Prostate gland (tissue), 2 donors: ENCODE measurements at regions not wholly inside any gene's neighbourhood (a gene's known extent, or its start where the extent isn't known, plus 50 kb on each side); places are given as distances from the start of the nearest gene placed in this dataset.

Experiments
- DNase-seq: peaks from one replicate; pipeline ENCODE4 v3.0.0-alpha.2; 2019; ENCODE audit warnings: low spot score
- H3K27ac ChIP-seq, 2 donors: fragments of 200-600 bp; sonication (generic); 2 replicates each; pipeline ENCODE4 v1.5.1; 2017 to 2019
- H3K27me3 ChIP-seq: fragments of 200-600 bp; sonication (generic); replicated peaks from 2 replicates; pipeline ENCODE4 v1.5.1; 2019; ENCODE audit not compliant: insufficient read depth
- H3K36me3 ChIP-seq, 2 donors: fragments of 200-600 bp; sonication (generic); 1 replicate in 1 of 2; 2 replicates in 1 of 2; pipeline versions ENCODE4 v1.5.1 to v1.8.1; 2017 to 2019
- H3K4me1 ChIP-seq: fragments of 200-600 bp; sonication (generic); replicated peaks from 2 replicates; pipeline ENCODE4 v1.5.1; 2019
- H3K4me3 ChIP-seq, 2 donors: fragments of 200-600 bp; sonication (generic); 2 replicates each; pipeline ENCODE4 v1.5.1; 2017 to 2019
- H3K9me3 ChIP-seq: fragments of 200-600 bp; sonication (generic); 2 replicates; pipeline ENCODE4 v1.5.1; 2017
- CTCF ChIP-seq, 4 experiments: fragments of 200-600 bp in 2 of 4; fragments of 450-650 bp in 2 of 4; sonication (generic) in 2 of 4; IDR thresholded peaks; 1 replicate in 3 of 4; 2 replicates in 1 of 4; pipeline ENCODE4 v1.5.1; 2016 to 2019; ENCODE audit warnings: antibody characterized with exemption in 4 of 4, mild to moderate bottlenecking in 2 of 4, moderate library complexity in 2 of 4
- POLR2A ChIP-seq: fragments of 450-650 bp; IDR thresholded peaks from one replicate; pipeline ENCODE4 v1.6.1; 2016; ENCODE audit warnings: antibody characterized with exemption, mild to moderate bottlenecking
- POLR2AphosphoS5 ChIP-seq: sonication (generic); formaldehyde crosslinking; IDR thresholded peaks from one replicate; pipeline ENCODE4 v1.6.1; 2017; ENCODE audit warnings: antibody characterized with exemption
- WGBS: methylation state at CpG from one replicate; pipeline ENCODE4 v1.1.5; 2018; 5-methylcytosine and 5-hydroxymethylcytosine counted together
- intact Hi-C: fragments of 100-400 bp; cut with DNase I; formaldehyde crosslinking; loops from one replicate; pipeline ENCODE4 v1.14.2; 2022

- Histone ChIP-seq H3K36me3 (no peaks in the 10 kb centered on the region), H3K27ac (no peak overlapping the region), H3K4me1 (no peaks in the 10 kb centered on the region), H3K4me3 (no peak overlapping the region), H3K27me3 (no peaks in the 10 kb centered on the region), H3K9me3 (no peaks in the 10 kb centered on the region)
- no peak for TF ChIP-seq POLR2AphosphoS5
- no peak for TF ChIP-seq CTCF (IDR thresholded peaks at IDR 0.05)
- TF ChIP-seq POLR2A, result no peak
- intact Hi-C loops, result no loop called here
- 74% methylated on average over 4 of the region's 4 CpGs for WGBS
- no peak for DNase-seq
Measured at GRCh38 chr9:95643619-95644018, 126.8 kb upstream of the PTCH1 start.

- H3K4me3 ChIP-seq, result no peak overlapping the region
- no peaks in the 10 kb centered on the region for H3K36me3 ChIP-seq
- no peaks in the 10 kb centered on the region for H3K27me3 ChIP-seq
- H3K27ac ChIP-seq, result no peak overlapping the region
- no peaks in the 10 kb centered on the region for H3K9me3 ChIP-seq
- intact Hi-C loops, result no loop called here
- no peaks in the 10 kb centered on the region for H3K4me1 ChIP-seq
- TF ChIP-seq CTCF (IDR thresholded peaks at IDR 0.05), result no peak
- no peak for TF ChIP-seq POLR2AphosphoS5
- no peak for TF ChIP-seq POLR2A
- no peak for DNase-seq
Measured at GRCh38 chr9:95642189-95642588, 125.4 kb upstream of the PTCH1 start.

DNA sequence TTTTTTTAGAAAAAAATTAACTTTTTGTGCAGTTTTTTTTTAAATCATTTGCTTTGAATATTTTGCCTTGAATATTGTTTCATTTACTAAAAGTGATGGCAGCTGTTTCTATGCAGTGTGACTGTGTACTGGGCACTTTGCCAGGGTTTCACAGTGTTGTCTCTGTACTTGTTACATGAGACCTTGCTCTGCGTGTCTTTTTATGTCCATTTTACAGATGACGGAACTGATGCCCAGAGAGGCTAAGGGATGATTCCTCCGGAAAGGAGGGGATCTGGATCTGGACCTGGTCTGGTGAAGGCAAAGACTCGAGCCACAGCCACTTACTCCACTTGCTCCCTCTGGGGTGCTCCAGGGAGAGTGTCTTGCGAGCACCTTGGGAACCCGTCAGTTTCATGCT is 124.8 kb upstream of the PTCH1 start:
- no peak for DNase-seq
- no peak overlapping the region for H3K4me3 ChIP-seq
- WGBS, result 72% methylated on average over 6 of the region's 6 CpGs
- intact Hi-C loops, result no loop called here
- no peaks in the 10 kb centered on the region for H3K27me3 ChIP-seq
- TF ChIP-seq CTCF (IDR thresholded peaks at IDR 0.05) (no peak), POLR2AphosphoS5 (no peak), POLR2A (no peak)
- H3K27ac ChIP-seq, result no peak overlapping the region
- no peaks in the 10 kb centered on the region for H3K4me1 ChIP-seq
- no peaks in the 10 kb centered on the region for H3K9me3 ChIP-seq
- no peaks in the 10 kb centered on the region for H3K36me3 ChIP-seq

DNA sequence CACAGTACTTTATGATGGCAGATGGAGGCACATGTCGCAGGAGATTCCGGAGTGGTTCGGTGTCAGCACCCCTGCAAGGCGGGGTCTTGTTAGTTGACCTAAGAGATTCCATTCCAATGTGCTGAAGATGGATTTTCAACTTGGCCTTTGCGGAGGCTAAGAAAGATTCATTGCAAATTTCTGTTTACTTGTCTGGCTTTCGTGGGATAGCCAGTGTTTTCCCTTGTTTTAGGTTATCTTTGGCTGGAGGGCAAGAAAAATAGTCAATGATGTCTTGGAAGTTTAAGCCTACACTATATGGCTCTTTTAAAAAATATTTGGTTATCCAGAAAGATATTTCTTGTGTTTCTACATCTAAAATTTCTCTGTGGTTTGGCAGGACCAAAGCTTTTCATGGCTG is 123.6 kb upstream of the PTCH1 start:
- intact Hi-C loops, result no loop called here
- H3K36me3 ChIP-seq, result no peaks in the 10 kb centered on the region
- H3K9me3 ChIP-seq, result no peaks in the 10 kb centered on the region
- no peak overlapping the region for H3K27ac ChIP-seq
- 74% methylated on average over 6 of the region's 6 CpGs for WGBS
- H3K4me3 ChIP-seq, result no peak overlapping the region
- H3K4me1 ChIP-seq, result no peaks in the 10 kb centered on the region
- TF ChIP-seq POLR2A (no peak), CTCF (IDR thresholded peaks at IDR 0.05) (no peak), POLR2AphosphoS5 (no peak)
- DNase-seq, result no peak
- H3K27me3 ChIP-seq, result no peaks in the 10 kb centered on the region

DNA sequence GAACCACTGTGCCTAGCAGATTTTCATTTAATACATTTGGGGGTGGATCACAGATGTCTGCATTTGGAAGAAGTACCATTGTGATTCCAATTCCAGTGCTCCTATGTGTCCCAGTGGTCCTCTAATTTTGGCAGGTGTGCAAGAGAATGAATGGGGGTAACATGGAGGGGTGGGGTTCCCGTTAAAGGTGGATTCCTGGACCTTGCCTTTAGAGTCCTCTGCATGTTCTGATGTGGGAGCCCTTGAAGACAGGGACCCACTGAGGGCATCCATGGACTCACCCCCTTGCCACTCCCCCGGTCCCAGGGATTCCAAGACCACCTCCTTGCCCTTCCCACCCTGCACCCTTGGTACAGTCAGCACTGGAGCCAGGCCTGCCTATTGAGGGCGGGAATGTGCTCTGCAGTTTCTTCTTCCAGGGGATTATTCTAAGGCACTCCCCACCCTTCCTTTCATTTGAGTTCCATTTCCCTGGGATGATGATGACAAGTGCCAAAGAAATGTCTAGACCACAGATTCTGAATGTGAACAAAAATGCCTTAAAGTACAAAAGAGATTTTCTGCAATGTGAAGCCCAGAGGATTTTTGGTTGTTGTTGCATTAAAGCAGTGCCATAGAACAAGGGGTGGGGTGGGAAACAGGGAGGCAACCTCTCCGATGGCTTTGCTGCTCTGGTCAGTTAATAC is 119.4 kb upstream of the PTCH1 start:
- Histone ChIP-seq H3K36me3 (no peaks in the 10 kb centered on the region), H3K27ac (no peak overlapping the region), H3K4me1 (no peaks in the 10 kb centered on the region), H3K27me3 (no peaks in the 10 kb centered on the region), H3K9me3 (no peaks in the 10 kb centered on the region), H3K4me3 (no peak overlapping the region)
- DNase-seq, result no peak
- TF ChIP-seq POLR2AphosphoS5, result no peak
- intact Hi-C loops, result no loop called here
- 97% methylated on average over 4 of the region's 4 CpGs for WGBS
